Islet precursor cell (in vitro differentiated cells): ENCODE measurements at regions not wholly inside any gene's neighbourhood (a gene's known extent, or its start where the extent isn't known, plus 50 kb on each side); places are given as distances from the start of the nearest gene placed in this dataset.
A peak's percentile ranks its signal among the peaks of the same experiment; 100 is the strongest.

ENCODE experiments used
- DNase-seq: peaks from one replicate; pipeline ENCODE4 v3.0.0-alpha.2; 2018

DNA sequence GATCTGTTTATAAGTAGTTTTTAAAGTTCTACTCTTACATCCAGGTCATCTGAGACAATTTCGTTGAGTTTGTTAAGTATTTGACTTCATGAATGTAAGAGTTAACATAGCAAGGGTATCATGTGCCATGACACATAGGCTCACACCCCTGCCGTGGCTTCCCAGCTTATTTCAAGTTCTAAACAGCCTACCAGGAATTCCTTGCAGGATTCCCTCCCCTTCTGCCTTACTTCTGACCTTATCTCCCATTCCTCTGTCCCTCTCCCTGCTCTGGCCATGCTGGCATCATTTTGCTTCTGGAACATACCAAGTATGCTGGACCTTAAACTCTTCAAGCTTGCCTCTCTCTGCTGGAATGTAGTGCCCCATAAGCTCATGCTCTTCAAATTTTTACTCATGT, 369.9 kb upstream of the PCDH7 start:
- no peak for DNase-seq

DNA sequence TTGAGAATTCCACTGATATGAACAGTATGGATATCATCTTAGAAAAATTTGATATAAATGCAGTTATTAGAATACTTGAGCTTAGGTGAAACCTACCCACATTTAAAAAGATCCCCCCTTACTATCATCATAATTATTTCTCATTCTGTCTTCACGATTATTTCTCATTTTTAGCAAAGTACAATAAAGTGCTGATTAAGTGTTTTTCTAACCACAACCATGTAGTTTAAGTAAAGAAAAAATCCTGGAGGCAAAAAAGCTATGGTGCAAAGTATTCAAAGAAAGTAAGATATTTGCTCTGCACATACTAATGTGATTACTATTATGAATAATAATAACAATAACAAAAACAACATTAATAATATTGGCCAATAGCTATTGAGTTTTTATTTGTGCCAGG, 365.6 kb upstream of the PCDH7 start:
- no peak for DNase-seq

DNA sequence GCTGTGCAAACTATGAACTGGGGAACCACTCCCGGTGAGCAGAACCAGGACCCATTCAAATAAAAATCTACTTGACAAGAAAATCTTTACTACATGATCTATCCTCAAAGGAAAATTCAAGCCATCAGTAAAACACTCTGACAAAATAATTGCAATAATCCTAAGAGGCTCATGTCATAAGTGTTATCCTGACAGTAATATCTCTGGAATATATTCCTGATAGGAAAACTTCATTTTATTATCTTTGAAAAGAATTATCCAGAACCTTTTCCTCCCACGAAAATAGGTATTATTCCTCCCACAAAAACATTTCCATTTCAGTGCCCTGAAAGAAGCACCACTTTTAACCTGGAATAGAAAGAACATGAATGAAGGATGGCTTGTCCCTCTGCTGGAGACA, 357.7 kb upstream of the PCDH7 start:
- no peak for DNase-seq

DNA sequence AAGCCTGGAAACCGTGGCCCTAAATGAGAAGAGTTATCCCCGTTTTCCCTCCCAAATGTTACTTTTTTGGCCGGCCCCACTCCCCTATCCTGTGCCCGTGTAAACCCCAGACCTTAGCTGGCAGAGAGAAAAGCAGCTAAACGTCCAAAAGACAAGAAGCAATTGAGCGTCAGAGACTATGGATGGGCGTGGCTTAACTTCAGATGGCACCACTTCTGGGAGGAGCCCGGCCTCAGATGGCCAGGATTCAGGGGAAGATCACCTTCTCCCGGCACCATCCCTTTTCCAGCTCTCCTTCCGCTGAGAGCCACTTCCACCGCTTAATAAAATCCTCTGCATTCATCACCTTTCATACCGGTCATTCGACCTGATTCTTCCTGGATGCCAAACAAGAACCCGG, 350.1 kb upstream of the PCDH7 start:
- no peak for DNase-seq

DNA sequence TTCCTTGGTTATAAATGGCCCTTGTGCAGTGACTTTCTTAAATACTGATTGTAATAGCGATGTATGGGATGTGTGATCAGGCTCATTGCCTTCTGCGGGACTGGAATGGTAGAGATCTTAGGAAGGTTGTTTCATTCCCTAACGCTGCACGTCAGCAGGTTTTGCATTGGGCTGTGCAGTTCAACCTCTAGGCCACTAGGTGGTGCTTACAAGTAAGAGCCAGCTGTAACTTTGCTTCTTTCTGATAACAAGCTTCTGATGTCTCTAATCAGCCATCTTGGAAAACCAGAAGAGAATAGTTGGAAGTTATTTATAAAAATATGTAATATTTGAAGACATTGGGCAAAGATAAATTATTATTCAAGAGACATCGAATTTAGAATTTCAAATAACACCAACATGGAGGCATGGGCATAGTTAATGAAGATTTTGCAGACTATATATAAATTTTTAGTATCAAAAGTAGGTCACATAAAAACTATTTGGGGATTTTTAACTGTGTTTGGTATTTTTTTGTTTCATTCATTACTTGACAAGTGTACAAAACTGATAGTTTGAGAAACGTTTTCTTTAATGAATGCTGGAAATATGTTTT, 339.7 kb upstream of the PCDH7 start:
- DNase-seq = peak; percentile 83

- DNase-seq = no peak
Measured at GRCh38 chr4:30385650-30386049, 334.5 kb upstream of the PCDH7 start.

DNA sequence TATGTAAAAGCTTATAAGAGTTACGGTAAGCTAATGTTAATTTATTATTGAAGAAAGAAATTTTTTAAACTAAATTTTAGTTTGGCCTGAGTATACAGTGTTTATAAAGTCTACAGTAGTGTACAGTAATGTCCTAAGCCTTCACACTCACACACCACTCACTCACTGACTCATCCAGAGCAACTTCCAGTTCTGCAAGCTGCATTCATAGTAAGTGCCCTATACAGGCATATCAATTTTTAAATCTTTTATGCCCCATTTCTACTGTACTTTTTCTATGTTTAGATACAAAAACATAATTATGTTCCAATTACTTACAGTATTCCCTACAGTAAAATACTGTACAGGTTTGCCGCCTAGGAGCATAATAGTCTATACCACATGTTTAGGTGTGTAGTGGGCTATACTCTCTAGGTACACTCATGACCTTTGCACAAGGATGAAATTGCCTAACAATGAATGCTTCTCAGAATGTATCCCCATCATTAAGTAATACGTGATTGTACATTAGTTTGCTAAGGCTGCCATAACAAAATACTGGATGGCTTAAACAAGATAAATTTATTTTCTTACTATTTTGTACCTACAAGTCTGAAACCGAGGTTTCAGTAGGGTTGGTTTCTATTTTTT, 333.8 kb upstream of the PCDH7 start:
- DNase-seq = no peak

DNA sequence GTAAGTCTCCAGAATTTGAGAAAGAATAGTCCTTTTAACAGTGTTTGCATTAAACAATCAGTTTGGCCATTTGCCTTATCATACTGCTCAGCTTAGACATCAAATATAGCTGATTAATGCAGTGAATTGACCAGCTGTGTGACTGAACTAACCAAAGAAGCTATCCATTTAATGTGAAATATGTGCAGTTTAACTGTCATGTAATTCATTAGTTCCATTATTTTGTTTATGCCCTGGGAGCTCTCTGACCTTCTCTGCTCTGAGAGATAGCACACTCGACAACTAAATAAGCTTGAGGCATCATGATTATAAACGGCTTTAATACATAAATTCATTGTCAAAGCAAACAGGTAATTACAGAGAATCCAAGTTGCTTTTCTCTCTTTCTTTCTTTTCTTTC, 324.3 kb upstream of the PCDH7 start:
- DNase-seq = no peak

- DNase-seq = no peak
Measured at GRCh38 chr4:30396772-30397475, 323.2 kb upstream of the PCDH7 start.

DNA sequence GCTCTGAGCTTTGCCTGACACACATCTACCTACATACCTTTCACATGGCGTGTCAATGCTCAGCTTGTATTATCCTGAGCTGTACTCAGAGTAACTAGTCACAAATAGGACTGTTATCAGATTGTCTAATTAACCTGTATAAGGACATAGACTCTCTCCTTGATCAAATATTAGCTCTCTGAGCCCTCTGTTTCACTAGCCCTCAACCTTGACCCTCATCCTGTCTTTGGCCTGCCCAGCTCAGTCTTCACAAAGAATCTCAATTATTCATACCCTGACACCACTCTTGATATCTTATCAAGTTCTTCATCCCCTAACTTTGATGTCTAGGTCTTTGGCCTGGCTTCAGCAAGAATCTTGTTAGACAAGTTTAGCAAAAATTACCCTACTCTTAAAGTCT, 320.7 kb upstream of the PCDH7 start:
- no peak for DNase-seq

- DNase-seq = no peak
Measured at GRCh38 chr4:30402276-30402675, 317.9 kb upstream of the PCDH7 start.

- no peak for DNase-seq
Measured at GRCh38 chr4:30413915-30414314, 306.3 kb upstream of the PCDH7 start.

DNA sequence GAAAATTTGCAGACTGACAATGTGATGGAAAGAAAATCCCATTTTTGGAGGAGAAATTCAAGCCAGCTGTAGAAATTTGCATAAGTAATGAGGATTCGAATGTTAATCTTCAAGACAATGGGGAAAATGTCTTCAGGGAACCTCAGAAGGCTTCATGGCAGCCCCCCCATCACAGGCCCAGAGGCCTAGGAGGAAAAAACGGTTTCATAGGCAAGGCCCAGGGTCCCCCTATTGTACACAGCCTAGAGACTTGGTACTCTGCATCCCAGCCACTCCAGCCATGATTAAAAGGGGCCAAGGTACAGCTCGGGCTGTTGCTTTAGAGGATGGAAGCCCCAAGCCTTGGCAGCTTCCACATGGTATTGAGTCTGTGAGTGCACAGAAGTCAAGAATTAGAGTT, 303.6 kb upstream of the PCDH7 start:
- DNase-seq = no peak

- no peak for DNase-seq
Measured at GRCh38 chr4:30427932-30428331, 292.2 kb upstream of the PCDH7 start.

DNA sequence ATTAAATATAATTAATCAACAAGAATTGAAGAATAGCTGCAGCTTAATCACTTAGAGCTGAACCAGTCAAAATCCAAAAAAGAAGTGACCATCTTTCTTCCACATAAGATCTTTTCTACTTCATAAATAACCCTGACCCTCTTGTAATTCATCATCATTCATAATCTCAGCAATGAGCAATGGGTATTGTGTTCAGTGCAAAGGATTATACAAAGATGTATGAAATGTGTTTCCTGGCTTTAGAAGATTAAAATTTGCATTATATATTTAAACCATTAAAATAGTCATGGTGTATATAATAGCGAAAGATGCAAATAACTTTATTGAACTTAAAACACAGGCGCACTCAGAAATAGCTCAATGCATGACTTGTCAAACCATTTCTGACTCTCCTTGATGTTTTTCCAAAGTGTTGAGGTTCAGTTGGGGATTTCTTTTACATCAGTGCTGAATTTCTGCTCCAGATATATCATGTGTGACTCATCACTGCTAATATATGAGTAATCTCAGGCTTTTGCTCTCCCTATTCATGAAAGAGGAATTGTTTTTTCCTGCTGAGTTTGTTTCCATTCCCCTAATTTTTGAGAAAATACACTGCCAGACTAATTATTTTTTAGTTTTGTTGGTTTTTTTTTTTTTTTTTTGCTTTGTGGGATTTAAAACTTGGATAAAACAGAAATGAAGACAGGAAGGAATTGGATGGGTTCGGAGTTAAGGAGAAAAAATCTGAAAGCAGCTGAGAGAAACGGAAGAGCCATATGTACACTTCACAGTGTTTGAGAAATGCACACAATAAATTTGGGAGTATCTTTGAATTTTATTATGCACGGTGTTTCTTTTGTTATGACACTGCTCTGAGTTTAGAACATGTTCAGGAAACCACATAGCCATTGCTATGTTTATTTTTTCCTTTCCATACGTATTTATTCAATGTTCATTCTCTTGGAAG, 290.1 kb upstream of the PCDH7 start:
- DNase-seq = no peak

GRCh38 chr4:30434656-30435055, 285.5 kb upstream of the PCDH7 start:
- no peak for DNase-seq

GRCh38 chr4:30436394-30436793, 283.8 kb upstream of the PCDH7 start:
- no peak for DNase-seq

- no peak for DNase-seq
Measured at GRCh38 chr4:30437316-30437715, 282.9 kb upstream of the PCDH7 start.

DNA sequence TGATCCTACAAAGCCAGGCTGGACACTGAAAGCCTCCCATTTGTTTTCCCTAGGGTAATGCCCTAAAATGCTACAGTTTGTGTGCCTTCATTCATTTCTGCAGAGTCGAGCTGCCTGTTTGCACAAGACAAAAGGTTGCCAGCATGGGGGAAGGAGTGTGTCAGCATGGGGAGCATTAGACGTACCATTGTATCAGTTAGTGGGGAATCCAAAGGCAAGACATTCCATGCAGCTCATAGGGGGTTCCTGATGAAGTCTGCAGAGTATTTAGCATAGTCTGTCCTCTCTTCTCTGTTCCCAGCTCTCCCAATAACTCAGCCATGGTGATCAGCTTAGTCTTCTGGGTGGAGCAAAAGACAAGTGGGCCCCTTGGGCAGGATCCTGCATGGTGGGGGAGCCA, 276.9 kb upstream of the PCDH7 start:
- no peak for DNase-seq

- no peak for DNase-seq
Measured at GRCh38 chr4:30450474-30450873, 269.7 kb upstream of the PCDH7 start.

GRCh38 chr4:30454504-30454903, 265.7 kb upstream of the PCDH7 start:
- no peak for DNase-seq

GRCh38 chr4:30456716-30457115, 263.5 kb upstream of the PCDH7 start:
- DNase-seq = no peak

DNA sequence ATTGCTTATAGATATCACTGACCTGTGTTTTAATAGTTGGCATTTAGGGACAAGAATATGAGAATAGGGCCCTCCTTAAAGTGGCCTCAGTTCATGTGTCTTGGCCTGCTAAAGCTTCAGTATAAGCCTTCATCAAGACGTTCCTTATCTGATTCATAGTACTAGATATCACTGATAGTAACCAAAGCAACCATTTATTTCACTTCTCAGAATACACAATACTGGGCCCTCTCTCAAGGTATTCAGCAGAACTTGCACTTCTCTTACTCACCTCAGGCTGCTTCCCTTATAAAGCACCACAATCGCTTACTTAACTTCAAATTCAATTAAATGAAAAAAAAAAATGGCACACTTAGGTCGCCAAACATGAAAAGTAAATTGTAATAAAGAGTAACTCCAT, 259.4 kb upstream of the PCDH7 start:
- DNase-seq = no peak

DNA sequence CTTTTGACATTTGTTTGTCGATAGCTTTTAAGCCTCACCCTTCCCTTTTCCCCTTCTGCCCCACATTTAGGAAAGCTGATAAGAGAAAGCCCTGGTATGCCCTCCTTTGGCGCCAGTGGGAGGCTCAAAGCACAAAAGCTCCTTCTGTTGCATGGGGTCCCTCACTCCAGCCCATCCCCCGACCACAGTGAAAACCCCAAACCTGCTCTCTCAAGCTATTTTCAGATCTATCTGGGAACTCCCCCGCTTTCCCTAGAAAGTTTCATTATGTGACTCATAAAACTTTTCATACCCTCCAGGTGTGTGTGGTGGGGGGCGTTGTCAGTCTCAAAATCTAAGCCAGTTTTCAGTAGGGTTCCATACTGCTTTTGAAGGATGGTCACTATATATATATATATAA, 259.0 kb upstream of the PCDH7 start:
- DNase-seq = no peak
